PC-3 (cell line): ENCODE measurements at regions not wholly inside any gene's neighbourhood (a gene's known extent, or its start where the extent isn't known, plus 50 kb on each side); places are given as distances from the start of the nearest gene placed in this dataset.

Experiments used
- EZH2 ChIP-seq: fragments of 300-600 bp; sonication (generic); IDR thresholded peaks from one replicate; pipeline ENCODE4 v1.6.1; 2017; ENCODE audit warnings: antibody characterized with exemption, mild to moderate bottlenecking, low read length; ENCODE audit not compliant: unreplicated experiment
- EZH2phosphoT487 ChIP-seq: fragments of 300-600 bp; sonication (generic); IDR thresholded peaks from 2 replicates; pipeline ENCODE4 v1.6.1; 2018; ENCODE audit warnings: mild to moderate bottlenecking, antibody characterized with exemption, low read length, borderline replicate concordance
- TF ChIP-seq, protein P1 (sequence below): fragments of 300-600 bp; sonication (generic); conservative IDR thresholded peaks from 2 replicates; pipeline ENCODE4 v1.5.1; 2017; ENCODE audit warnings: antibody characterized with exemption, low read depth, mild to moderate bottlenecking, low read length

DNA sequence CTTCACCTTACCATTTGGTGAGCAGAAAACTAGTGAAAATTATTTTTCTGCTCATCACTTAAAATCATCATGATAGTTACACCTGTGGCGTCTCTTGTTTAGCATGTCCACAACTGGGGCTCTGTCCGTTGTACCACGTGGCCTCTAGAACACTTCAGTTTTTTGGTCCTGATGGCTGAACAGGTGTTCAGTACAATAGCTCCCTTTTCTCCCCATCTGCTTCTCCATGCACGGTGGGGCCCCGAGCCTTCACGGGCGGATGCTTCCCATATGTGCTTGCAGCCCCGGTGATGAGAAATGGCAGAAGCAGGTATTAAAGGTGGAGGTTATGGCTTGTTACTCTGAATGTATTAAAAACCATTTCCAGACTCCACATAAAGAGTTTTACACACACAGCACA lies 304.1 kb downstream of the CWC27 start:
- TF ChIP-seq, protein P1, sequence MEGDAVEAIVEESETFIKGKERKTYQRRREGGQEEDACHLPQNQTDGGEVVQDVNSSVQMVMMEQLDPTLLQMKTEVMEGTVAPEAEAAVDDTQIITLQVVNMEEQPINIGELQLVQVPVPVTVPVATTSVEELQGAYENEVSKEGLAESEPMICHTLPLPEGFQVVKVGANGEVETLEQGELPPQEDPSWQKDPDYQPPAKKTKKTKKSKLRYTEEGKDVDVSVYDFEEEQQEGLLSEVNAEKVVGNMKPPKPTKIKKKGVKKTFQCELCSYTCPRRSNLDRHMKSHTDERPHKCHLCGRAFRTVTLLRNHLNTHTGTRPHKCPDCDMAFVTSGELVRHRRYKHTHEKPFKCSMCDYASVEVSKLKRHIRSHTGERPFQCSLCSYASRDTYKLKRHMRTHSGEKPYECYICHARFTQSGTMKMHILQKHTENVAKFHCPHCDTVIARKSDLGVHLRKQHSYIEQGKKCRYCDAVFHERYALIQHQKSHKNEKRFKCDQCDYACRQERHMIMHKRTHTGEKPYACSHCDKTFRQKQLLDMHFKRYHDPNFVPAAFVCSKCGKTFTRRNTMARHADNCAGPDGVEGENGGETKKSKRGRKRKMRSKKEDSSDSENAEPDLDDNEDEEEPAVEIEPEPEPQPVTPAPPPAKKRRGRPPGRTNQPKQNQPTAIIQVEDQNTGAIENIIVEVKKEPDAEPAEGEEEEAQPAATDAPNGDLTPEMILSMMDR: no peak
- TF ChIP-seq EZH2: no peak
- no peak for TF ChIP-seq EZH2phosphoT487
